CD14-positive monocyte (primary cell): ENCODE measurements at regions not wholly inside any gene's neighbourhood (a gene's known extent, or its start where the extent isn't known, plus 50 kb on each side); places are given as distances from the start of the nearest gene placed in this dataset.

Experiments used
- DNase-seq, 3 donors: peaks; one replicate each; pipeline ENCODE4 v3.0.0-alpha.2; 2011 to 2022
- H2AFZ ChIP-seq: 2 replicates; pipeline ENCODE4 v1.6.0; 2012; ENCODE audit warnings: mild to moderate bottlenecking, low read depth, low read length, inconsistent platforms; ENCODE audit not compliant: insufficient read depth, poor library complexity, severe bottlenecking
- H3K27ac ChIP-seq, 2 donors: 1 replicate in 1 of 2; 2 replicates in 1 of 2; pipeline ENCODE4 v1.5.1; 2012 to 2013; ENCODE audit warnings: low read length in 2 of 2, control low read depth in 1 of 2, inconsistent platforms in 1 of 2, low read depth in 1 of 2, mild to moderate bottlenecking in 1 of 2
- H3K27me3 ChIP-seq, 2 donors: one replicate each; pipeline versions ENCODE4 v1.6.0 to v1.6.1; 2011 to 2013; ENCODE audit warnings: low read length in 2 of 2; ENCODE audit not compliant: control insufficient read depth in 2 of 2, insufficient read depth in 2 of 2
- H3K36me3 ChIP-seq, 2 donors: replicated peaks in 1 of 2; 1 replicate in 1 of 2; 2 replicates in 1 of 2; pipeline versions ENCODE4 v1.5.1 to v1.6.1; 2012 to 2013; ENCODE audit warnings: low read length in 2 of 2, control low read depth in 1 of 2, inconsistent platforms in 1 of 2, mild to moderate bottlenecking in 1 of 2; ENCODE audit not compliant: insufficient read depth in 2 of 2, control insufficient read depth in 1 of 2
- H3K4me1 ChIP-seq, 2 donors: 1 replicate in 1 of 2; 2 replicates in 1 of 2; pipeline versions ENCODE4 v1.5.1 to v1.6.1; 2012 to 2013; ENCODE audit warnings: low read length in 2 of 2, control low read depth in 1 of 2, inconsistent platforms in 1 of 2, mild to moderate bottlenecking in 1 of 2, moderate library complexity in 1 of 2; ENCODE audit not compliant: insufficient read depth in 2 of 2, control insufficient read depth in 1 of 2
- H3K4me2 ChIP-seq: replicated peaks from 2 replicates; pipeline ENCODE3; 2012; ENCODE audit warnings: low read length, moderate library complexity, mild to moderate bottlenecking; ENCODE audit not compliant: poor library complexity, severe bottlenecking; ENCODE audit errors: extremely low read depth
- H3K4me3 ChIP-seq, 3 experiments: fragments of 200-600 bp in 1 of 3; sonication (generic) in 1 of 3; replicated peaks in 1 of 3; 1 replicate in 2 of 3; 2 replicates in 1 of 3; pipeline ENCODE4 v1.5.1; 2011 to 2013; ENCODE audit warnings: low read length in 3 of 3, mild to moderate bottlenecking in 3 of 3, control low read depth in 2 of 3, low read depth in 2 of 3, inconsistent platforms in 1 of 3, moderate library complexity in 1 of 3
- H3K79me2 ChIP-seq: 2 replicates; pipeline ENCODE4 v1.6.0; 2012; ENCODE audit warnings: mild to moderate bottlenecking, control low read depth, inconsistent platforms, low read length, moderate library complexity; ENCODE audit not compliant: insufficient read depth
- H3K9ac ChIP-seq: 2 replicates; pipeline ENCODE4 v1.6.0; 2017; ENCODE audit warnings: low read length, mild to moderate bottlenecking; ENCODE audit not compliant: insufficient read depth, poor library complexity, severe bottlenecking
- H3K9me3 ChIP-seq, 2 donors: replicated peaks in 1 of 2; 1 replicate in 1 of 2; 2 replicates in 1 of 2; pipeline versions ENCODE4 v1.5.1 to v1.6.1; 2012 to 2013; ENCODE audit warnings: low read length in 2 of 2, control low read depth in 1 of 2; ENCODE audit not compliant: control insufficient read depth in 1 of 2, insufficient read depth in 1 of 2
- H4K20me1 ChIP-seq: 2 replicates; pipeline ENCODE4 v1.6.0; 2012; ENCODE audit warnings: mild to moderate bottlenecking, low read length, control low read depth, moderate library complexity; ENCODE audit not compliant: insufficient read depth
- H3K27ac Mint-ChIP-seq, 7 donors: one replicate each; pipeline ENCODE4 v1.8.0; 2020; ENCODE audit warnings: mild to moderate bottlenecking in 7 of 7, mixed read lengths in 7 of 7, moderate library complexity in 6 of 7, inconsistent platforms in 2 of 7
- H3K27me3 Mint-ChIP-seq, 3 donors: one replicate each; pipeline ENCODE4 v1.8.0; 2021 to 2022; ENCODE audit warnings: low read depth in 3 of 3, mild to moderate bottlenecking in 3 of 3, mixed read lengths in 3 of 3, moderate library complexity in 3 of 3, inconsistent platforms in 1 of 3
- H3K36me3 Mint-ChIP-seq, 2 donors: one replicate each; pipeline ENCODE4 v1.8.0; 2020; ENCODE audit warnings: mixed read lengths in 2 of 2, inconsistent platforms in 1 of 2, mild to moderate bottlenecking in 1 of 2
- H3K4me1 Mint-ChIP-seq: one replicate; pipeline ENCODE4 v1.8.0; 2020; ENCODE audit warnings: mild to moderate bottlenecking, mixed read lengths
- H3K4me3 Mint-ChIP-seq, 2 donors: one replicate each; pipeline ENCODE4 v1.8.0; 2020; ENCODE audit warnings: mild to moderate bottlenecking in 2 of 2, mixed read lengths in 2 of 2, moderate library complexity in 1 of 2
- H3K9me3 Mint-ChIP-seq, 7 donors: one replicate each; pipeline ENCODE4 v1.8.0; 2020 to 2022; ENCODE audit warnings: mixed read lengths in 7 of 7, mild to moderate bottlenecking in 6 of 7, moderate library complexity in 6 of 7, inconsistent platforms in 2 of 7
- CTCF ChIP-seq: fragments of 200-600 bp; IDR thresholded peaks from one replicate; pipeline ENCODE4 v1.8.0; 2022; ENCODE audit warnings: antibody characterized with exemption, mild to moderate bottlenecking
- WGBS: methylation state at CpG from one replicate; pipeline ENCODE4 v1.1.5; 2013; ENCODE audit warnings: missing lambda C conversion rate; ENCODE audit not compliant: insufficient coverage; 5-methylcytosine and 5-hydroxymethylcytosine counted together
- intact Hi-C, 2 donors: fragments of 100-400 bp; cut with micrococcal nuclease; formaldehyde crosslinking; loops; one replicate each; pipeline versions ENCODE4 v1.15.0 to v1.15.1; 2023

GRCh38 chr9:13942201-13942600 is 371.7 kb downstream of the NFIB start:
- no peak overlapping the region for H3K4me3 Mint-ChIP-seq
- Histone ChIP-seq H3K4me1 (no peaks in the 10 kb centered on the region), H3K4me3 (no peak overlapping the region), H3K9ac (no peak overlapping the region), H3K79me2 (no peaks in the 10 kb centered on the region), H3K27ac (no peak overlapping the region), H3K9me3 (no peaks in the 10 kb centered on the region), H3K27me3 (no peaks in the 10 kb centered on the region), H3K36me3 (no peaks in the 10 kb centered on the region), H3K4me2 (no peak overlapping the region), H2AFZ (no peak overlapping the region), H4K20me1 (no peaks in the 10 kb centered on the region)
- no peaks in the 10 kb centered on the region for H3K36me3 Mint-ChIP-seq
- intact Hi-C loops = no loop called here
- H3K27ac Mint-ChIP-seq = no peak overlapping the region
- peaks cover 0 to 1% (median 0%) of the 10 kb centered on the region in 3 donors for H3K27me3 Mint-ChIP-seq
- H3K4me1 Mint-ChIP-seq = no peaks in the 10 kb centered on the region
- peaks cover 0 to 5% (median 0%) of the 10 kb centered on the region in 7 donors for H3K9me3 Mint-ChIP-seq
- no peak for TF ChIP-seq CTCF
- WGBS = 79% methylated on average over 5 of the region's 6 CpGs
- no peak for DNase-seq

- H3K4me3 ChIP-seq = no peak overlapping the region
- H3K27ac ChIP-seq = no peak overlapping the region
- no peak for DNase-seq
- H3K36me3 ChIP-seq = no peaks in the 10 kb centered on the region
- H3K9ac ChIP-seq = no peak overlapping the region
- H3K4me1 ChIP-seq = no peaks in the 10 kb centered on the region
- H3K9me3 Mint-ChIP-seq = peaks cover 0 to 4% (median 0%) of the 10 kb centered on the region in 7 donors
- H3K79me2 ChIP-seq = no peaks in the 10 kb centered on the region
- no peak overlapping the region for H3K4me3 Mint-ChIP-seq
- peaks cover 0 to 1% (median 0%) of the 10 kb centered on the region in 3 donors for H3K27me3 Mint-ChIP-seq
- no peaks in the 10 kb centered on the region for H3K4me1 Mint-ChIP-seq
- no peaks in the 10 kb centered on the region for H3K9me3 ChIP-seq
- no peak overlapping the region for H3K4me2 ChIP-seq
- H3K27me3 ChIP-seq = no peaks in the 10 kb centered on the region
- H2AFZ ChIP-seq = no peak overlapping the region
- intact Hi-C loops = no loop called here
- no CpG with 5 or more reads among the region's 7 CpGs for WGBS
- H3K27ac Mint-ChIP-seq = no peak overlapping the region
- H3K36me3 Mint-ChIP-seq = no peaks in the 10 kb centered on the region
- H4K20me1 ChIP-seq = no peaks in the 10 kb centered on the region
- no peak for TF ChIP-seq CTCF
These were observed 372.2 kb downstream of the NFIB start for GRCh38 chr9:13941714-13942113.
